ENCODE measurements at regions not wholly inside any gene's neighbourhood (a gene's known extent, or its start where the extent isn't known, plus 50 kb on each side); places are given as distances from the start of the nearest gene placed in this dataset.

- peaks cover 2% of the 10 kb centered on the region for H3K27me3 Mint-ChIP-seq (ENCODE audit: low read depth)
- H3K4me3 Mint-ChIP-seq (ENCODE audit: unreplicated experiment): no peak overlapping the region
- H3K4me1 Mint-ChIP-seq (ENCODE audit: low read depth): peaks cover 6% of the 10 kb centered on the region
- peaks cover 5% of the 10 kb centered on the region for H3K9me3 Mint-ChIP-seq (ENCODE audit: low read depth)
- no peak overlapping the region for H3K27ac Mint-ChIP-seq (ENCODE audit: unreplicated experiment)
- peaks cover 2% of the 10 kb centered on the region for H3K36me3 Mint-ChIP-seq (ENCODE audit: low read depth)
- no peak for DNase-seq (ENCODE audit: low spot score)
- no peak for TF ChIP-seq CTCF (IDR thresholded peaks at IDR 0.05)
Observed at GRCh38 chr1:55833529-55834091, 618.4 kb upstream of the USP24 start.

GRCh38 chr1:55831759-55832158, 616.6 kb upstream of the USP24 start:
- TF ChIP-seq CTCF (IDR thresholded peaks at IDR 0.05): no peak
- H3K27ac Mint-ChIP-seq (ENCODE audit: unreplicated experiment): no peak overlapping the region
- H3K9me3 Mint-ChIP-seq (ENCODE audit: low read depth): no peaks in the 10 kb centered on the region
- H3K27me3 Mint-ChIP-seq (ENCODE audit: low read depth): no peaks in the 10 kb centered on the region
- no peak for DNase-seq (ENCODE audit: low spot score)
- peaks cover 16% of the 10 kb centered on the region for H3K4me1 Mint-ChIP-seq (ENCODE audit: low read depth)
- H3K36me3 Mint-ChIP-seq (ENCODE audit: low read depth): no peaks in the 10 kb centered on the region
- H3K4me3 Mint-ChIP-seq (ENCODE audit: unreplicated experiment): no peak overlapping the region

GRCh38 chr1:55828044-55828443, 612.9 kb upstream of the USP24 start:
- H3K4me1 Mint-ChIP-seq (ENCODE audit: low read depth): peaks cover 15% of the 10 kb centered on the region
- no peaks in the 10 kb centered on the region for H3K27me3 Mint-ChIP-seq (ENCODE audit: low read depth)
- no peak overlapping the region for H3K4me3 Mint-ChIP-seq (ENCODE audit: unreplicated experiment)
- no peak overlapping the region for H3K27ac Mint-ChIP-seq (ENCODE audit: unreplicated experiment)
- DNase-seq (ENCODE audit: low spot score): no peak
- H3K9me3 Mint-ChIP-seq (ENCODE audit: low read depth): no peaks in the 10 kb centered on the region
- no peak for TF ChIP-seq CTCF (IDR thresholded peaks at IDR 0.05)
- no peaks in the 10 kb centered on the region for H3K36me3 Mint-ChIP-seq (ENCODE audit: low read depth)

- DNase-seq (ENCODE audit: low spot score): no peak
- H3K36me3 Mint-ChIP-seq (ENCODE audit: low read depth): no peaks in the 10 kb centered on the region
- no peaks in the 10 kb centered on the region for H3K27me3 Mint-ChIP-seq (ENCODE audit: low read depth)
- no peak for TF ChIP-seq CTCF (IDR thresholded peaks at IDR 0.05)
- no peaks in the 10 kb centered on the region for H3K9me3 Mint-ChIP-seq (ENCODE audit: low read depth)
- H3K27ac Mint-ChIP-seq (ENCODE audit: unreplicated experiment): peak overlapping the region; percentile 55
- H3K4me1 Mint-ChIP-seq (ENCODE audit: low read depth): peaks cover 15% of the 10 kb centered on the region
- no peak overlapping the region for H3K4me3 Mint-ChIP-seq (ENCODE audit: unreplicated experiment)
Observed at GRCh38 chr1:55827350-55827749, 612.2 kb upstream of the USP24 start.

GRCh38 chr1:55826381-55827080, 611.4 kb upstream of the USP24 start:
- no peaks in the 10 kb centered on the region for H3K9me3 Mint-ChIP-seq (ENCODE audit: low read depth)
- no peak overlapping the region for H3K27ac Mint-ChIP-seq (ENCODE audit: unreplicated experiment)
- DNase-seq (ENCODE audit: low spot score): no peak
- H3K4me3 Mint-ChIP-seq (ENCODE audit: unreplicated experiment): no peak overlapping the region
- no peak for TF ChIP-seq CTCF (IDR thresholded peaks at IDR 0.05)
- H3K4me1 Mint-ChIP-seq (ENCODE audit: low read depth): peaks cover 15% of the 10 kb centered on the region
- H3K36me3 Mint-ChIP-seq (ENCODE audit: low read depth): no peaks in the 10 kb centered on the region
- no peaks in the 10 kb centered on the region for H3K27me3 Mint-ChIP-seq (ENCODE audit: low read depth)

All from chondrocyte (in vitro differentiated cells).